ENCODE measurements at regions not wholly inside any gene's neighbourhood (a gene's known extent, or its start where the extent isn't known, plus 50 kb on each side); places are given as distances from the start of the nearest gene placed in this dataset.

GRCh38 chr6:168884646-168885086 lies 369.0 kb downstream of the THBS2 start:
- H3K9me3 Mint-ChIP-seq = no peaks in the 10 kb centered on the region
- H3K27me3 Mint-ChIP-seq = no peaks in the 10 kb centered on the region
- H3K36me3 Mint-ChIP-seq (ENCODE audit: insufficient read depth) = peaks cover 4% of the 10 kb centered on the region
- peak; percentile 67 to 76 for DNase-seq (ENCODE audit: low spot score in 2 of 2)
- ATAC-seq (replicated peaks; ENCODE audit: extremely low read depth, poor library complexity, severe bottlenecking) = peak; percentile 80
- peaks cover 9% of the 10 kb centered on the region for H3K4me1 Mint-ChIP-seq
- H3K4me3 Mint-ChIP-seq = peak overlapping the region; percentile 84
- H3K27ac Mint-ChIP-seq (ENCODE audit: low read depth) = peak overlapping the region; percentile 87

- no peaks in the 10 kb centered on the region for H3K27me3 Mint-ChIP-seq
- peak overlapping the region; percentile 84 for H3K4me3 Mint-ChIP-seq
- ATAC-seq (replicated peaks; ENCODE audit: extremely low read depth, poor library complexity, severe bottlenecking) = peak; percentile 83
- peak overlapping the region; percentile 87 for H3K27ac Mint-ChIP-seq (ENCODE audit: low read depth)
- H3K36me3 Mint-ChIP-seq (ENCODE audit: insufficient read depth) = peaks cover 4% of the 10 kb centered on the region
- no peaks in the 10 kb centered on the region for H3K9me3 Mint-ChIP-seq
- DNase-seq (ENCODE audit: low spot score in 2 of 2) = no peak
- H3K4me1 Mint-ChIP-seq = peaks cover 9% of the 10 kb centered on the region
Measured at GRCh38 chr6:168884050-168884645, 369.5 kb downstream of the THBS2 start.

- H3K4me3 Mint-ChIP-seq = peak overlapping the region; percentile 84
- ATAC-seq (replicated peaks; ENCODE audit: extremely low read depth, poor library complexity, severe bottlenecking) = no peak
- no peaks in the 10 kb centered on the region for H3K9me3 Mint-ChIP-seq
- peaks cover 9% of the 10 kb centered on the region for H3K4me1 Mint-ChIP-seq
- no peaks in the 10 kb centered on the region for H3K27me3 Mint-ChIP-seq
- no peak for DNase-seq (ENCODE audit: low spot score in 2 of 2)
- peak overlapping the region; percentile 87 for H3K27ac Mint-ChIP-seq (ENCODE audit: low read depth)
- peaks cover 4% of the 10 kb centered on the region for H3K36me3 Mint-ChIP-seq (ENCODE audit: insufficient read depth)
Measured at GRCh38 chr6:168883410-168884049, 370.1 kb downstream of the THBS2 start.

- no peak overlapping the region for H3K4me3 Mint-ChIP-seq
- no peaks in the 10 kb centered on the region for H3K27me3 Mint-ChIP-seq
- no peak overlapping the region for H3K27ac Mint-ChIP-seq (ENCODE audit: low read depth)
- no peak for ATAC-seq (replicated peaks; ENCODE audit: extremely low read depth, poor library complexity, severe bottlenecking)
- H3K9me3 Mint-ChIP-seq = no peaks in the 10 kb centered on the region
- peaks cover 6% of the 10 kb centered on the region for H3K36me3 Mint-ChIP-seq (ENCODE audit: insufficient read depth)
- DNase-seq (ENCODE audit: low spot score in 2 of 2) = no peak
- peaks cover 30% of the 10 kb centered on the region for H3K4me1 Mint-ChIP-seq
Measured at GRCh38 chr6:168880271-168880670, 373.4 kb downstream of the THBS2 start.

DNA sequence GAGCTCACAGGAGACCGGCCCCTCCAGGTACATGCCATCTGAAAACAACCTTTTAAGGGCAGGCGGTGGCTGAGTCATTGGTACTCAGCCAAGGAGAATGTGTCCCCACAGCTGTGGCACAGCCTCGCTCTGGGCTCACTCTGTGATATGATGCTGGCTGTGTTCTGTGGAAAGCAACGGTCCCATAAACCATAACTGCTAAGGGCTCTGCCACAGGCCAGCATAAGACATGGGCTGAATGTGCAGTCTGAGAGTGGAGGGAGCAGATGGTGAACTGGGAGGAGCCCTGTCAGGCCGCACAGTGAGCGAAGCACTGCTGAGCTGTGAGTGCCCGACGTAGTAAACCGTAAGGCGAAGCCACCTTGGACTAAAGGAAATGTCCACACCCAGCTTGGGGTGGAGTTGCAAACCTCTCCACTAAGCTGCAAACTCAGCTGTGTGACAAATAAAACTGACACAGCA lies 375.8 kb downstream of the THBS2 start:
- Mint-ChIP-seq H3K27me3 (peaks cover 15% of the 10 kb centered on the region), H3K4me1 (peaks cover 24% of the 10 kb centered on the region), H3K4me3 (peak overlapping the region; percentile 55), H3K9me3 (no peaks in the 10 kb centered on the region), H3K36me3 (ENCODE audit: insufficient read depth) (peaks cover 4% of the 10 kb centered on the region), H3K27ac (ENCODE audit: low read depth) (peak overlapping the region; percentile 85)
- peak; percentile 74 for ATAC-seq (replicated peaks; ENCODE audit: extremely low read depth, poor library complexity, severe bottlenecking)
- no peak for DNase-seq (ENCODE audit: low spot score in 2 of 2)

DNA sequence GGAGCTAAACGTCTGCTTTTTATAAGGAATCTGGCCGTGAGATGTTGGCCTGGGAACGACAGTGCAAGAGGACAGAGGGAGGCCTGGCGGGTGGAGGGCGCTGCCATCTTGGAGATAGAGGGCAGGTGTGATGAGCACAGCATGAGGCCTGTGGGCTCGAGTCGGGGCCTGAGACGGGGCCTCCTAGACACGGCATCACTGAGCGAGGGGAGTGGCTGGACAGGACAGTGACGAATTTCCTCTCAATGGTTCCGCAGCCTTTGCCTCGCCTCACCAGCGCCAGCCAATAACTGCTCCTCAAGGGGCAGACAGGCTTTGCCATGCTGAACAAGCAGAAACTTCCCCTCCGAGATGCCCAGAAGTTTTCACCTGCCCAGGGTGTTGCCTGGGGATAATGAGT lies 376.7 kb downstream of the THBS2 start:
- DNase-seq (ENCODE audit: low spot score in 2 of 2) = no peak
- Mint-ChIP-seq H3K4me3 (no peak overlapping the region), H3K27ac (ENCODE audit: low read depth) (no peak overlapping the region), H3K27me3 (peaks cover 19% of the 10 kb centered on the region), H3K36me3 (ENCODE audit: insufficient read depth) (peaks cover 4% of the 10 kb centered on the region), H3K9me3 (no peaks in the 10 kb centered on the region), H3K4me1 (peaks cover 24% of the 10 kb centered on the region)
- ATAC-seq (replicated peaks; ENCODE audit: extremely low read depth, poor library complexity, severe bottlenecking) = no peak

DNA sequence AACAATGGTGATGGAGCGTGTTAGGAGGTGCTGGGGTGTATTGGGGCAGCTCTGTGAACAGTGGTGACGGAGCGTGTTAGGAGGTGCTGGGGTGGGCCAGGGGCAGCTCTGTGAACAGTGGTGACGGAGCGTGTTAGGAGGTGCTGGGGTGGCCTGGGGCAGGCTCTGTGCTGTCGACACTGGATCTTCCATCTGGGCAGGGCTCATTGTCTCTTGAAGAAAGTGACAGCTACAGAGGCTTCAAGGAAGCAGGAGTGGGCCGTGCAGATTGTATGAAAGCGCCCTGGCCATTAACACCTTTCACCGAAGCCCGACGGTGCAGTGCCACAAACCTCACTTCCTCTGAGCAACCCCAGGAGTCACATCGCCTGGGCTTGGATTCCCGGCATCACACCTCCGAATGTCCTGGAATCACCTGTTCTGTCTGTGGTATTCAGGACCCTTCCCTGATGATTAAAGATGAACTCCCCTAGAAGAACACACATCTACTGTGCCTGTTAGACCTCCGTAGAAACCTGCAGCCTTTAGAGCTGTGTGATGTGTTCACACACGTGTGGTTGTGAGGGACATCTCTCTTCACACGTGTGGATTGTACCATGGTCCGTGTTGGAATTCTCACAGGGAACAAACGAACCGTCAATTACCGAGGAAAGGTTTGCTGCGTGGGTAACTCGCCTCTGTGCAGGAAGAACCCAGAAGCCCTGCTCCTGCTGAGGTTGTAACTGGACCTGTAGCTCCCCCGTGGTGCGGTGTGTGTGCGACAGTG lies 377.7 kb downstream of the THBS2 start:
- DNase-seq (ENCODE audit: low spot score in 2 of 2) = no peak
- Mint-ChIP-seq H3K27ac (ENCODE audit: low read depth) (no peak overlapping the region), H3K9me3 (no peaks in the 10 kb centered on the region), H3K4me1 (peaks cover 24% of the 10 kb centered on the region), H3K27me3 (peaks cover 29% of the 10 kb centered on the region), H3K4me3 (no peak overlapping the region), H3K36me3 (ENCODE audit: insufficient read depth) (peaks cover 4% of the 10 kb centered on the region)
- no peak for ATAC-seq (replicated peaks; ENCODE audit: extremely low read depth, poor library complexity, severe bottlenecking)

GRCh38 chr6:168874637-168875036 lies 379.0 kb downstream of the THBS2 start:
- H3K36me3 Mint-ChIP-seq (ENCODE audit: insufficient read depth) = peaks cover 4% of the 10 kb centered on the region
- H3K9me3 Mint-ChIP-seq = no peaks in the 10 kb centered on the region
- DNase-seq (ENCODE audit: low spot score in 2 of 2) (no peak), ATAC-seq (replicated peaks; ENCODE audit: extremely low read depth, poor library complexity, severe bottlenecking) (no peak)
- peaks cover 33% of the 10 kb centered on the region for H3K27me3 Mint-ChIP-seq
- no peak overlapping the region for H3K27ac Mint-ChIP-seq (ENCODE audit: low read depth)
- H3K4me3 Mint-ChIP-seq = no peak overlapping the region
- peaks cover 24% of the 10 kb centered on the region for H3K4me1 Mint-ChIP-seq

GRCh38 chr6:168873278-168874190 lies 380.1 kb downstream of the THBS2 start:
- peaks cover 24% of the 10 kb centered on the region for H3K4me1 Mint-ChIP-seq
- peaks cover 33% of the 10 kb centered on the region for H3K27me3 Mint-ChIP-seq
- no peak overlapping the region for H3K4me3 Mint-ChIP-seq
- no peak overlapping the region for H3K27ac Mint-ChIP-seq (ENCODE audit: low read depth)
- no peaks in the 10 kb centered on the region for H3K9me3 Mint-ChIP-seq
- ATAC-seq (replicated peaks; ENCODE audit: extremely low read depth, poor library complexity, severe bottlenecking) (no peak), DNase-seq (ENCODE audit: low spot score in 2 of 2) (no peak)
- H3K36me3 Mint-ChIP-seq (ENCODE audit: insufficient read depth) = peaks cover 4% of the 10 kb centered on the region

GRCh38 chr6:168871642-168872315 lies 381.9 kb downstream of the THBS2 start:
- DNase-seq (ENCODE audit: low spot score in 2 of 2) (no peak), ATAC-seq (replicated peaks; ENCODE audit: extremely low read depth, poor library complexity, severe bottlenecking) (no peak)
- no peak overlapping the region for H3K4me3 Mint-ChIP-seq
- peaks cover 17% of the 10 kb centered on the region for H3K4me1 Mint-ChIP-seq
- H3K36me3 Mint-ChIP-seq (ENCODE audit: insufficient read depth) = peaks cover 2% of the 10 kb centered on the region
- H3K9me3 Mint-ChIP-seq = no peaks in the 10 kb centered on the region
- no peak overlapping the region for H3K27ac Mint-ChIP-seq (ENCODE audit: low read depth)
- H3K27me3 Mint-ChIP-seq = peaks cover 33% of the 10 kb centered on the region

GRCh38 chr6:168870982-168871381 lies 382.7 kb downstream of the THBS2 start:
- no peak for DNase-seq (ENCODE audit: low spot score in 2 of 2)
- Mint-ChIP-seq H3K27ac (ENCODE audit: low read depth) (no peak overlapping the region), H3K27me3 (peaks cover 33% of the 10 kb centered on the region), H3K9me3 (no peaks in the 10 kb centered on the region), H3K4me1 (peaks cover 11% of the 10 kb centered on the region), H3K4me3 (no peak overlapping the region), H3K36me3 (ENCODE audit: insufficient read depth) (peaks cover 2% of the 10 kb centered on the region)
- ATAC-seq (replicated peaks; ENCODE audit: extremely low read depth, poor library complexity, severe bottlenecking) = no peak

Measured in central memory CD8-positive, alpha-beta T cell (primary cell).